Pancreas (tissue), 10 donors: ENCODE measurements at regions not wholly inside any gene's neighbourhood (a gene's known extent, or its start where the extent isn't known, plus 50 kb on each side); places are given as distances from the start of the nearest gene placed in this dataset.

Experiments
- ATAC-seq, 4 donors: fragments of 200-7000 bp; cut with Tn5 transposase; one replicate each; pipeline versions ENCODE4 v1.8.0 to v1.9.1; 2020; ENCODE audit warnings: mild to moderate bottlenecking in 4 of 4, moderate library complexity in 4 of 4
- DNase-seq, 6 donors: peaks; one replicate each; pipeline ENCODE4 v3.0.0-alpha.2; 2020
- FAIRE-seq: peaks from 2 replicates; lab custom pipeline; 2012; peaks lifted over from hg19 to GRCh38; lab: Jason Lieb, UNC
- H3K27ac ChIP-seq, 4 donors: fragments of 200-600 bp; sonication (generic); 1 replicate in 3 of 4; 2 replicates in 1 of 4; pipeline versions ENCODE4 v1.5.0 to v1.8.0; 2020
- H3K27me3 ChIP-seq, 4 donors: fragments of 200-600 bp; one replicate each; pipeline ENCODE4 v1.8.0; 2021
- H3K36me3 ChIP-seq, 3 donors: fragments of 200-600 bp; sonication (generic) in 1 of 3; one replicate each; pipeline versions ENCODE4 v1.5.0 to v1.8.0; 2020 to 2021
- H3K4me1 ChIP-seq, 3 donors: fragments of 200-600 bp; one replicate each; pipeline ENCODE4 v1.8.0; 2021
- H3K4me3 ChIP-seq, 4 donors: fragments of 200-600 bp; sonication (generic) in 2 of 4; one replicate each; pipeline versions ENCODE4 v1.5.0 to v1.8.0; 2020 to 2021
- H3K9me3 ChIP-seq, 4 donors: fragments of 200-600 bp; one replicate each; pipeline ENCODE4 v1.8.0; 2021
- CTCF ChIP-seq, 4 donors: fragments of 200-600 bp; sonication (generic) in 3 of 4; IDR thresholded peaks; one replicate each; pipeline versions ENCODE4 v1.5.0 to v1.8.0; 2021; ENCODE audit warnings: antibody characterized with exemption in 4 of 4
- WGBS, 2 donors: extraction: QIAGEN DNeasy Blood & Tissue Kit; methylation state at CpG; one replicate each; pipeline ENCODE4 v1.1.7; 2013; 5-methylcytosine and 5-hydroxymethylcytosine counted together
- intact Hi-C, 3 donors: fragments of 100-400 bp; cut with DNase I; formaldehyde crosslinking; loops; one replicate each; pipeline versions ENCODE4 v1.11.1 to v1.14.2; 2022
- donor health status: healthy with polysubstance abuse.
- donor health status: DM: no; HTN: no; CAD: no; lungs with moderate emphysema.
- donor health status: DM: no; HTN: no; CAD: no.
- donor health status: control.
- donor health status: control.
- donor health status: Bipolar disorder and iron deficiency.
- donor health status: DM: yes; HTN: yes; CAD: no.
- donor health status: DM: no; HTN: no; CAD: no.
- donor health status: DM: no; HTN: no; CAD: no.
- donor health status: DM: yes; HTN: yes; CAD: no.

- no peak for TF ChIP-seq CTCF (IDR thresholded peaks at IDR 0.05)
- WGBS, 2 donors = 35 to 47% methylated on average over 2 of the region's 2 CpGs
- DNase-seq (no peak), ATAC-seq (no peak), FAIRE-seq (no peak)
- H3K27me3 ChIP-seq = no peaks in the 10 kb centered on the region
- H3K4me1 ChIP-seq = no peaks in the 10 kb centered on the region
- no peak overlapping the region for H3K27ac ChIP-seq
- no peaks in the 10 kb centered on the region for H3K9me3 ChIP-seq
- H3K4me3 ChIP-seq = no peak overlapping the region
- H3K36me3 ChIP-seq = no peaks in the 10 kb centered on the region
- intact Hi-C loops = no loop called here
These were observed 999.7 kb upstream of the RAG2 start for GRCh38 chr11:37597776-37598175.

GRCh38 chr11:37595845-37596244, 997.8 kb upstream of the RAG2 start:
- FAIRE-seq = no peak
- Histone ChIP-seq H3K4me1 (no peaks in the 10 kb centered on the region), H3K27ac (no peak overlapping the region), H3K9me3 (no peaks in the 10 kb centered on the region), H3K36me3 (no peaks in the 10 kb centered on the region), H3K4me3 (no peak overlapping the region), H3K27me3 (no peaks in the 10 kb centered on the region)
- 41 to 56% methylated on average over 1 of the region's 1 CpG for WGBS, 2 donors
- DNase-seq = no peak
- intact Hi-C loops = no loop called here
- TF ChIP-seq CTCF (IDR thresholded peaks at IDR 0.05) = no peak
- ATAC-seq = no peak

GRCh38 chr11:37574361-37574760, 976.3 kb upstream of the RAG2 start:
- Histone ChIP-seq H3K4me3 (no peak overlapping the region), H3K27me3 (peaks cover 0 to 5% (median 0%) of the 10 kb centered on the region in 4 donors), H3K27ac (no peak overlapping the region), H3K36me3 (no peaks in the 10 kb centered on the region), H3K4me1 (no peaks in the 10 kb centered on the region), H3K9me3 (no peaks in the 10 kb centered on the region)
- FAIRE-seq (no peak), DNase-seq (no peak), ATAC-seq (no peak)
- WGBS, 2 donors = 59 to 66% methylated on average over 1 of the region's 1 CpG
- intact Hi-C loops = no loop called here
- TF ChIP-seq CTCF (IDR thresholded peaks at IDR 0.05) = no peak

GRCh38 chr11:37572491-37573171, 974.6 kb upstream of the RAG2 start:
- WGBS, 2 donors = 20 to 40% methylated on average over 1 of the region's 1 CpG
- H3K9me3 ChIP-seq = no peaks in the 10 kb centered on the region
- no peaks in the 10 kb centered on the region for H3K36me3 ChIP-seq
- TF ChIP-seq CTCF (IDR thresholded peaks at IDR 0.05) = no peak
- DNase-seq (no peak), ATAC-seq (no peak), FAIRE-seq (no peak)
- H3K4me1 ChIP-seq = no peaks in the 10 kb centered on the region
- intact Hi-C loops = no loop called here
- H3K27me3 ChIP-seq = peaks cover 0 to 5% (median 0%) of the 10 kb centered on the region in 4 donors
- no peak overlapping the region for H3K4me3 ChIP-seq
- H3K27ac ChIP-seq = no peak overlapping the region

GRCh38 chr11:37571246-37571645, 973.2 kb upstream of the RAG2 start:
- peaks cover 0 to 5% (median 0%) of the 10 kb centered on the region in 4 donors for H3K27me3 ChIP-seq
- H3K27ac ChIP-seq = no peak overlapping the region
- intact Hi-C loops = no loop called here
- no peak for TF ChIP-seq CTCF (IDR thresholded peaks at IDR 0.05)
- FAIRE-seq = no peak
- no peak for DNase-seq
- no peak overlapping the region for H3K4me3 ChIP-seq
- H3K36me3 ChIP-seq = no peaks in the 10 kb centered on the region
- ATAC-seq = no peak
- no peaks in the 10 kb centered on the region for H3K4me1 ChIP-seq
- H3K9me3 ChIP-seq = no peaks in the 10 kb centered on the region
- WGBS, 2 donors = 26 to 41% methylated on average over 2 of the region's 2 CpGs
